K562 (cell line): ENCODE measurements at regions not wholly inside any gene's neighbourhood (a gene's known extent, or its start where the extent isn't known, plus 50 kb on each side); places are given as distances from the start of the nearest gene placed in this dataset.
A peak's percentile ranks its signal among the peaks of the same experiment; 100 is the strongest.

Source experiments
- BDP1 ChIP-seq: IDR thresholded peaks from 3 replicates; pipeline ENCODE4 v1.6.1; 2011; ENCODE audit not compliant: insufficient read length, insufficient read depth
- EWSR1 ChIP-seq: fragments of 450-650 bp; IDR thresholded peaks from 2 replicates; pipeline ENCODE4 v1.6.1; 2018; ENCODE audit warnings: borderline replicate concordance, mild to moderate bottlenecking, low read depth, moderate library complexity; ENCODE audit not compliant: partially characterized antibody
- FOS ChIP-seq: IDR thresholded peaks from 3 replicates; pipeline ENCODE4 v1.6.1; 2011; ENCODE audit not compliant: insufficient read length; ENCODE audit errors: extremely low read depth
- GTF2A2 ChIP-seq: IDR thresholded peaks from 2 replicates; pipeline ENCODE4 v1.6.1; 2016; ENCODE audit warnings: mild to moderate bottlenecking, missing genetic modification characterization, missing compliant biosample characterization
- HIVEP1 ChIP-seq: fragments of 250-450 bp; sonication (Bioruptor Pico); IDR thresholded peaks from 2 replicates; pipeline ENCODE4 v1.4.0; 2020; ENCODE audit warnings: mild to moderate bottlenecking
- HMG20B ChIP-seq: fragments of 250-450 bp; sonication (Bioruptor Pico); IDR thresholded peaks from 2 replicates; pipeline ENCODE4 v1.5.0; 2021; ENCODE audit warnings: mild to moderate bottlenecking
- MAFG ChIP-seq: fragments of 450-650 bp; conservative IDR thresholded peaks from 2 replicates; pipeline ENCODE4 v1.6.1; 2016; ENCODE audit warnings: missing genetic modification characterization, missing compliant biosample characterization
- NCOR1 ChIP-seq: fragments of 450-650 bp; IDR thresholded peaks from 2 replicates; pipeline ENCODE4 v1.6.1; 2016; ENCODE audit warnings: mild to moderate bottlenecking, moderate library complexity
- OTX1 ChIP-seq: fragments of 450-650 bp; formaldehyde crosslinking; IDR thresholded peaks from 2 replicates; pipeline ENCODE4 v1.4.0; 2022; ENCODE audit warnings: mild to moderate bottlenecking
- POLR2B ChIP-seq: fragments of 450-650 bp; IDR thresholded peaks from 2 replicates; pipeline ENCODE4 v1.6.1; 2018; ENCODE audit warnings: low read depth; ENCODE audit not compliant: partially characterized antibody
- POLR2H ChIP-seq: IDR thresholded peaks from 2 replicates; pipeline ENCODE4 v1.6.1; 2016; ENCODE audit warnings: missing genetic modification characterization, low read depth, mild to moderate bottlenecking, control low read depth, missing compliant biosample characterization, moderate library complexity
- PRDM10 ChIP-seq: fragments of 450-650 bp; IDR thresholded peaks from 2 replicates; pipeline ENCODE4 v1.6.1; 2018; ENCODE audit not compliant: partially characterized antibody
- TCF3 ChIP-seq: sonication (generic); formaldehyde crosslinking; IDR thresholded peaks from 2 replicates; pipeline ENCODE4 v1.4.0; 2020; ENCODE audit warnings: mild to moderate bottlenecking, missing genetic modification reagents
- ZFP36 ChIP-seq: fragments of 150-350 bp; IDR thresholded peaks from 2 replicates; pipeline ENCODE4 v1.6.1; 2018; ENCODE audit warnings: low read length, low read depth; ENCODE audit not compliant: partially characterized antibody
- ZNF224 ChIP-seq: sonication (generic); formaldehyde crosslinking; IDR thresholded peaks from 2 replicates; pipeline ENCODE4 v1.8.0; 2022; ENCODE audit warnings: mild to moderate bottlenecking, missing genetic modification reagents
- ZNF253 ChIP-seq: fragments of 250-450 bp; sonication (Bioruptor Pico); conservative IDR thresholded peaks from 2 replicates; pipeline ENCODE4 v1.6.1; 2021; ENCODE audit warnings: mild to moderate bottlenecking
- ZNF75A ChIP-seq: fragments of 450-650 bp; formaldehyde crosslinking; IDR thresholded peaks from 2 replicates; pipeline ENCODE4 v1.4.0; 2020; ENCODE audit warnings: mild to moderate bottlenecking
- TF ChIP-seq, protein P1 (sequence below): fragments of 250-450 bp; sonication (Bioruptor Pico); IDR thresholded peaks from 2 replicates; pipeline ENCODE4 v1.4.0; 2020; ENCODE audit warnings: mild to moderate bottlenecking, moderate library complexity, borderline replicate concordance
- TF ChIP-seq, protein P2 (sequence below): sonication (generic); formaldehyde crosslinking; IDR thresholded peaks from 2 replicates; pipeline ENCODE4 v1.8.1; 2023; ENCODE audit warnings: mild to moderate bottlenecking, missing genetic modification reagents
- TF ChIP-seq, protein P3 (sequence below): IDR thresholded peaks from 2 replicates; pipeline ENCODE4 v1.6.1; 2014; ENCODE audit warnings: antibody characterized with exemption

GRCh38 chr18:45374878-45375630 is 240.2 kb upstream of the SLC14A2 start (continued):
- TF ChIP-seq PRDM10: no peak
- TF ChIP-seq ZNF253 (CRISPR knock-in tag): no peak
- no peak for TF ChIP-seq POLR2B
- TF ChIP-seq OTX1 (CRISPR knock-in tag): no peak
- TF ChIP-seq FOS: no peak
- TF ChIP-seq HMG20B (CRISPR knock-in tag): no peak
- TF ChIP-seq ZFP36: no peak
- TF ChIP-seq, protein P1, sequence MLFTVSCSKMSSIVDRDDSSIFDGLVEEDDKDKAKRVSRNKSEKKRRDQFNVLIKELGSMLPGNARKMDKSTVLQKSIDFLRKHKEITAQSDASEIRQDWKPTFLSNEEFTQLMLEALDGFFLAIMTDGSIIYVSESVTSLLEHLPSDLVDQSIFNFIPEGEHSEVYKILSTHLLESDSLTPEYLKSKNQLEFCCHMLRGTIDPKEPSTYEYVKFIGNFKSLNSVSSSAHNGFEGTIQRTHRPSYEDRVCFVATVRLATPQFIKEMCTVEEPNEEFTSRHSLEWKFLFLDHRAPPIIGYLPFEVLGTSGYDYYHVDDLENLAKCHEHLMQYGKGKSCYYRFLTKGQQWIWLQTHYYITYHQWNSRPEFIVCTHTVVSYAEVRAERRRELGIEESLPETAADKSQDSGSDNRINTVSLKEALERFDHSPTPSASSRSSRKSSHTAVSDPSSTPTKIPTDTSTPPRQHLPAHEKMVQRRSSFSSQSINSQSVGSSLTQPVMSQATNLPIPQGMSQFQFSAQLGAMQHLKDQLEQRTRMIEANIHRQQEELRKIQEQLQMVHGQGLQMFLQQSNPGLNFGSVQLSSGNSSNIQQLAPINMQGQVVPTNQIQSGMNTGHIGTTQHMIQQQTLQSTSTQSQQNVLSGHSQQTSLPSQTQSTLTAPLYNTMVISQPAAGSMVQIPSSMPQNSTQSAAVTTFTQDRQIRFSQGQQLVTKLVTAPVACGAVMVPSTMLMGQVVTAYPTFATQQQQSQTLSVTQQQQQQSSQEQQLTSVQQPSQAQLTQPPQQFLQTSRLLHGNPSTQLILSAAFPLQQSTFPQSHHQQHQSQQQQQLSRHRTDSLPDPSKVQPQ (CRISPR knock-in tag): no peak
- TF ChIP-seq, protein P2, sequence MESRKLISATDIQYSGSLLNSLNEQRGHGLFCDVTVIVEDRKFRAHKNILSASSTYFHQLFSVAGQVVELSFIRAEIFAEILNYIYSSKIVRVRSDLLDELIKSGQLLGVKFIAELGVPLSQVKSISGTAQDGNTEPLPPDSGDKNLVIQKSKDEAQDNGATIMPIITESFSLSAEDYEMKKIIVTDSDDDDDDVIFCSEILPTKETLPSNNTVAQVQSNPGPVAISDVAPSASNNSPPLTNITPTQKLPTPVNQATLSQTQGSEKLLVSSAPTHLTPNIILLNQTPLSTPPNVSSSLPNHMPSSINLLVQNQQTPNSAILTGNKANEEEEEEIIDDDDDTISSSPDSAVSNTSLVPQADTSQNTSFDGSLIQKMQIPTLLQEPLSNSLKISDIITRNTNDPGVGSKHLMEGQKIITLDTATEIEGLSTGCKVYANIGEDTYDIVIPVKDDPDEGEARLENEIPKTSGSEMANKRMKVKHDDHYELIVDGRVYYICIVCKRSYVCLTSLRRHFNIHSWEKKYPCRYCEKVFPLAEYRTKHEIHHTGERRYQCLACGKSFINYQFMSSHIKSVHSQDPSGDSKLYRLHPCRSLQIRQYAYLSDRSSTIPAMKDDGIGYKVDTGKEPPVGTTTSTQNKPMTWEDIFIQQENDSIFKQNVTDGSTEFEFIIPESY (CRISPR knock-in tag): no peak
- TF ChIP-seq, protein P3, sequence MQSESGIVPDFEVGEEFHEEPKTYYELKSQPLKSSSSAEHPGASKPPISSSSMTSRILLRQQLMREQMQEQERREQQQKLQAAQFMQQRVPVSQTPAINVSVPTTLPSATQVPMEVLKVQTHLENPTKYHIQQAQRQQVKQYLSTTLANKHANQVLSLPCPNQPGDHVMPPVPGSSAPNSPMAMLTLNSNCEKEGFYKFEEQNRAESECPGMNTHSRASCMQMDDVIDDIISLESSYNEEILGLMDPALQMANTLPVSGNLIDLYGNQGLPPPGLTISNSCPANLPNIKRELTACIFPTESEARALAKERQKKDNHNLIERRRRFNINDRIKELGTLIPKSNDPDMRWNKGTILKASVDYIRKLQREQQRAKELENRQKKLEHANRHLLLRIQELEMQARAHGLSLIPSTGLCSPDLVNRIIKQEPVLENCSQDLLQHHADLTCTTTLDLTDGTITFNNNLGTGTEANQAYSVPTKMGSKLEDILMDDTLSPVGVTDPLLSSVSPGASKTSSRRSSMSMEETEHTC: no peak
- no peak for TF ChIP-seq POLR2H (tag)
- TF ChIP-seq NCOR1: no peak
- no peak for TF ChIP-seq EWSR1
- TF ChIP-seq HIVEP1: 0 out of 2 replicates have a peak, but pooled peaks have one; percentile 66
- TF ChIP-seq GTF2A2 (tag): peak; percentile 42; the same call in 1 of the 2 replicates
- no peak for TF ChIP-seq ZNF224
- no peak for TF ChIP-seq ZNF75A (CRISPR knock-in tag)
- peak; percentile 39; the same call in 1 of the 2 replicates for TF ChIP-seq MAFG (tag)
- no peak for TF ChIP-seq BDP1
- TF ChIP-seq TCF3: no peak
